CD14-positive monocyte (primary cell): ENCODE measurements at regions not wholly inside any gene's neighbourhood (a gene's known extent, or its start where the extent isn't known, plus 50 kb on each side); places are given as distances from the start of the nearest gene placed in this dataset.

Experiments
- DNase-seq, 3 donors: peaks; one replicate each; pipeline ENCODE4 v3.0.0-alpha.2; 2011 to 2022
- H2AFZ ChIP-seq: 2 replicates; pipeline ENCODE4 v1.6.0; 2012; ENCODE audit warnings: mild to moderate bottlenecking, low read depth, low read length, inconsistent platforms; ENCODE audit not compliant: insufficient read depth, poor library complexity, severe bottlenecking
- H3K27ac ChIP-seq, 2 donors: 1 replicate in 1 of 2; 2 replicates in 1 of 2; pipeline ENCODE4 v1.5.1; 2012 to 2013; ENCODE audit warnings: low read length in 2 of 2, control low read depth in 1 of 2, inconsistent platforms in 1 of 2, low read depth in 1 of 2, mild to moderate bottlenecking in 1 of 2
- H3K27me3 ChIP-seq, 2 donors: one replicate each; pipeline versions ENCODE4 v1.6.0 to v1.6.1; 2011 to 2013; ENCODE audit warnings: low read length in 2 of 2; ENCODE audit not compliant: control insufficient read depth in 2 of 2, insufficient read depth in 2 of 2
- H3K36me3 ChIP-seq, 2 donors: replicated peaks in 1 of 2; 1 replicate in 1 of 2; 2 replicates in 1 of 2; pipeline versions ENCODE4 v1.5.1 to v1.6.1; 2012 to 2013; ENCODE audit warnings: low read length in 2 of 2, control low read depth in 1 of 2, inconsistent platforms in 1 of 2, mild to moderate bottlenecking in 1 of 2; ENCODE audit not compliant: insufficient read depth in 2 of 2, control insufficient read depth in 1 of 2
- H3K4me1 ChIP-seq, 2 donors: 1 replicate in 1 of 2; 2 replicates in 1 of 2; pipeline versions ENCODE4 v1.5.1 to v1.6.1; 2012 to 2013; ENCODE audit warnings: low read length in 2 of 2, control low read depth in 1 of 2, inconsistent platforms in 1 of 2, mild to moderate bottlenecking in 1 of 2, moderate library complexity in 1 of 2; ENCODE audit not compliant: insufficient read depth in 2 of 2, control insufficient read depth in 1 of 2
- H3K4me2 ChIP-seq: replicated peaks from 2 replicates; pipeline ENCODE3; 2012; ENCODE audit warnings: low read length, moderate library complexity, mild to moderate bottlenecking; ENCODE audit not compliant: poor library complexity, severe bottlenecking; ENCODE audit errors: extremely low read depth
- H3K4me3 ChIP-seq, 3 experiments: fragments of 200-600 bp in 1 of 3; sonication (generic) in 1 of 3; replicated peaks in 1 of 3; 1 replicate in 2 of 3; 2 replicates in 1 of 3; pipeline ENCODE4 v1.5.1; 2011 to 2013; ENCODE audit warnings: low read length in 3 of 3, mild to moderate bottlenecking in 3 of 3, control low read depth in 2 of 3, low read depth in 2 of 3, inconsistent platforms in 1 of 3, moderate library complexity in 1 of 3
- H3K79me2 ChIP-seq: 2 replicates; pipeline ENCODE4 v1.6.0; 2012; ENCODE audit warnings: mild to moderate bottlenecking, control low read depth, inconsistent platforms, low read length, moderate library complexity; ENCODE audit not compliant: insufficient read depth
- H3K9ac ChIP-seq: 2 replicates; pipeline ENCODE4 v1.6.0; 2017; ENCODE audit warnings: low read length, mild to moderate bottlenecking; ENCODE audit not compliant: insufficient read depth, poor library complexity, severe bottlenecking
- H3K9me3 ChIP-seq, 2 donors: replicated peaks in 1 of 2; 1 replicate in 1 of 2; 2 replicates in 1 of 2; pipeline versions ENCODE4 v1.5.1 to v1.6.1; 2012 to 2013; ENCODE audit warnings: low read length in 2 of 2, control low read depth in 1 of 2; ENCODE audit not compliant: control insufficient read depth in 1 of 2, insufficient read depth in 1 of 2
- H4K20me1 ChIP-seq: 2 replicates; pipeline ENCODE4 v1.6.0; 2012; ENCODE audit warnings: mild to moderate bottlenecking, low read length, control low read depth, moderate library complexity; ENCODE audit not compliant: insufficient read depth
- H3K27ac Mint-ChIP-seq, 7 donors: one replicate each; pipeline ENCODE4 v1.8.0; 2020; ENCODE audit warnings: mild to moderate bottlenecking in 7 of 7, mixed read lengths in 7 of 7, moderate library complexity in 6 of 7, inconsistent platforms in 2 of 7
- H3K27me3 Mint-ChIP-seq, 3 donors: one replicate each; pipeline ENCODE4 v1.8.0; 2021 to 2022; ENCODE audit warnings: low read depth in 3 of 3, mild to moderate bottlenecking in 3 of 3, mixed read lengths in 3 of 3, moderate library complexity in 3 of 3, inconsistent platforms in 1 of 3
- H3K36me3 Mint-ChIP-seq, 2 donors: one replicate each; pipeline ENCODE4 v1.8.0; 2020; ENCODE audit warnings: mixed read lengths in 2 of 2, inconsistent platforms in 1 of 2, mild to moderate bottlenecking in 1 of 2
- H3K4me1 Mint-ChIP-seq: one replicate; pipeline ENCODE4 v1.8.0; 2020; ENCODE audit warnings: mild to moderate bottlenecking, mixed read lengths
- H3K4me3 Mint-ChIP-seq, 2 donors: one replicate each; pipeline ENCODE4 v1.8.0; 2020; ENCODE audit warnings: mild to moderate bottlenecking in 2 of 2, mixed read lengths in 2 of 2, moderate library complexity in 1 of 2
- H3K9me3 Mint-ChIP-seq, 7 donors: one replicate each; pipeline ENCODE4 v1.8.0; 2020 to 2022; ENCODE audit warnings: mixed read lengths in 7 of 7, mild to moderate bottlenecking in 6 of 7, moderate library complexity in 6 of 7, inconsistent platforms in 2 of 7
- WGBS: methylation state at CpG from one replicate; pipeline ENCODE4 v1.1.5; 2013; ENCODE audit warnings: missing lambda C conversion rate; ENCODE audit not compliant: insufficient coverage; 5-methylcytosine and 5-hydroxymethylcytosine counted together
- intact Hi-C, 2 donors: fragments of 100-400 bp; cut with micrococcal nuclease; formaldehyde crosslinking; loops; one replicate each; pipeline versions ENCODE4 v1.15.0 to v1.15.1; 2023
- TF ChIP-seq, protein P1 (sequence below): fragments of 200-600 bp; IDR thresholded peaks from one replicate; pipeline ENCODE4 v1.8.0; 2022; ENCODE audit warnings: antibody characterized with exemption, mild to moderate bottlenecking

- 40% methylated on average over 1 of the region's 1 CpG for WGBS
Measured at GRCh38 chr11:80758787-80759186, 1318.0 kb upstream of the TENM4 start.

DNA sequence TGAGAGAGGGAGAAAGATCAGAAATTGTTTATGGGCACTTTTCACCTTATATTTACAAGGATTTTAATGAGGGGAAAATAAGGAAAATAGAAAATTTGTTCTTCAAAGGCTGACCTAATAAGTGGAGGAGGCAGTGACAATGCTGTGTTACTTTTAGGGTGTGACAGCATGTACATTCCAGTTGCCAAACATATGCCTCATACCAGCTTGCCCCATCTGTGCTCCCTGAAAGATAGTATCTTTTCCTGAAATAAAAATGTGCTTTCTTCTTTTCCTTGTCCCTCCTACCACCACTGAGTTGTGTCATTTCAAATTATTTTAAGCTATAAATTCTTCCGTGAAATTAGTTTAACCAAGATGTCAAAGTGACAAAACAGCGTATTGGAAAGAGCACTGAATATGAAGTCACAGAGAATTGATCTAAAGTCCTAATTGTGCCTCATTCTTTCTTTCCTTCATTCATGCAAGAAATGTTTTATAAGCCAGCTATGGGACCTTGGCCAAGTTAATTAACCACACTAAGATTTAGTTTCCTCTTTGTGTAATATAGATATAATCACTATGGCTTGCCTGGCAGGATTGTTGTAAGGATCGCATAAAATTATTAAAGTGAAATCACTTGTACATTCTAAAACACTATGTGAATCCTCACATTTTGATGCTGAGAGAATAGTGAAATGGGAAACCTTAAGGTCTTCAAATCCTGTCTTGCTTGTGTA lies 1307.5 kb upstream of the TENM4 start:
- TF ChIP-seq, protein P1, sequence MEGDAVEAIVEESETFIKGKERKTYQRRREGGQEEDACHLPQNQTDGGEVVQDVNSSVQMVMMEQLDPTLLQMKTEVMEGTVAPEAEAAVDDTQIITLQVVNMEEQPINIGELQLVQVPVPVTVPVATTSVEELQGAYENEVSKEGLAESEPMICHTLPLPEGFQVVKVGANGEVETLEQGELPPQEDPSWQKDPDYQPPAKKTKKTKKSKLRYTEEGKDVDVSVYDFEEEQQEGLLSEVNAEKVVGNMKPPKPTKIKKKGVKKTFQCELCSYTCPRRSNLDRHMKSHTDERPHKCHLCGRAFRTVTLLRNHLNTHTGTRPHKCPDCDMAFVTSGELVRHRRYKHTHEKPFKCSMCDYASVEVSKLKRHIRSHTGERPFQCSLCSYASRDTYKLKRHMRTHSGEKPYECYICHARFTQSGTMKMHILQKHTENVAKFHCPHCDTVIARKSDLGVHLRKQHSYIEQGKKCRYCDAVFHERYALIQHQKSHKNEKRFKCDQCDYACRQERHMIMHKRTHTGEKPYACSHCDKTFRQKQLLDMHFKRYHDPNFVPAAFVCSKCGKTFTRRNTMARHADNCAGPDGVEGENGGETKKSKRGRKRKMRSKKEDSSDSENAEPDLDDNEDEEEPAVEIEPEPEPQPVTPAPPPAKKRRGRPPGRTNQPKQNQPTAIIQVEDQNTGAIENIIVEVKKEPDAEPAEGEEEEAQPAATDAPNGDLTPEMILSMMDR: no peak
- Histone ChIP-seq H3K36me3 (no peaks in the 10 kb centered on the region), H3K4me3 (no peak overlapping the region), H3K9ac (no peak overlapping the region), H3K27me3 (no peaks in the 10 kb centered on the region), H4K20me1 (no peaks in the 10 kb centered on the region), H3K79me2 (no peaks in the 10 kb centered on the region), H3K9me3 (no peaks in the 10 kb centered on the region), H3K27ac (no peak overlapping the region), H2AFZ (no peak overlapping the region), H3K4me1 (no peaks in the 10 kb centered on the region), H3K4me2 (no peak overlapping the region)
- H3K27me3 Mint-ChIP-seq: no peaks in the 10 kb centered on the region
- no peaks in the 10 kb centered on the region for H3K36me3 Mint-ChIP-seq
- no peak for DNase-seq
- H3K27ac Mint-ChIP-seq: no peak overlapping the region
- intact Hi-C loops: no loop called here
- no peaks in the 10 kb centered on the region for H3K4me1 Mint-ChIP-seq
- no CpG with 5 or more reads among the region's 3 CpGs for WGBS
- H3K4me3 Mint-ChIP-seq: no peak overlapping the region
- H3K9me3 Mint-ChIP-seq: peaks cover 0 to 2% (median 0%) of the 10 kb centered on the region in 7 donors

More at GRCh38 chr11:80758787-80759186, 1318.0 kb upstream of the TENM4 start:
- H3K9ac ChIP-seq: no peak overlapping the region
- no peak overlapping the region for H3K4me2 ChIP-seq
- no peaks in the 10 kb centered on the region for H3K27me3 ChIP-seq
- no peak overlapping the region for H3K4me3 ChIP-seq
- Mint-ChIP-seq H3K27me3 (peaks cover 0 to 2% (median 1%) of the 10 kb centered on the region in 3 donors), H3K9me3 (peaks cover 0 to 2% (median 0%) of the 10 kb centered on the region in 7 donors), H3K4me3 (no peak overlapping the region), H3K4me1 (no peaks in the 10 kb centered on the region), H3K27ac (no peak overlapping the region), H3K36me3 (no peaks in the 10 kb centered on the region)
- no peaks in the 10 kb centered on the region for H3K9me3 ChIP-seq
- H3K27ac ChIP-seq: no peak overlapping the region
- no peaks in the 10 kb centered on the region for H3K36me3 ChIP-seq
- H3K4me1 ChIP-seq: no peaks in the 10 kb centered on the region
- intact Hi-C loops: no loop called here
- no peak overlapping the region for H2AFZ ChIP-seq
- DNase-seq: no peak
- no peaks in the 10 kb centered on the region for H4K20me1 ChIP-seq
- H3K79me2 ChIP-seq: no peaks in the 10 kb centered on the region
- TF ChIP-seq, protein P1: no peak
